ENCODE measurements at regions not wholly inside any gene's neighbourhood (a gene's known extent, or its start where the extent isn't known, plus 50 kb on each side); places are given as distances from the start of the nearest gene placed in this dataset.

DNA sequence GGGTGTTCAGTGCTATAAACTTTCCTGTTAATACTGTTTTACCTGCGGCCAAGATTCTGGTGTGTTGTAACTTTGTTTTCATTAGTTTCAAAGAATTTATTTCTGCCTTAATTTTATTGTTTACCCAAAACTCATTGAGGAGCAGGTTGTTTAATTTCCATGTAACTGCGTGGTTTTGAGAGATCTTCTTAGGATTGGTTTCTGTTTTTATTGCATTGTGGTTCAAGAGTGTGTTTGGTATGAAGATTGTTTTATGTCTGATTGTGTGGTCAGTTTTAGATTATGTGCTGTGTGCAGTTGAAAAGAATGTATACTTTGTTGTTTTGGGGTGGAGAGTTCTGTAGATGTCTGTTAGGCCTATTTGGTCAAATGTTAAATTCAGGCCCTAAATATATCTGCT lies 133.5 kb upstream of the GALNT15 start:
- DNase-seq (ENCODE audit: low spot score in 2 of 2), result no peak
- TF ChIP-seq, protein P1, sequence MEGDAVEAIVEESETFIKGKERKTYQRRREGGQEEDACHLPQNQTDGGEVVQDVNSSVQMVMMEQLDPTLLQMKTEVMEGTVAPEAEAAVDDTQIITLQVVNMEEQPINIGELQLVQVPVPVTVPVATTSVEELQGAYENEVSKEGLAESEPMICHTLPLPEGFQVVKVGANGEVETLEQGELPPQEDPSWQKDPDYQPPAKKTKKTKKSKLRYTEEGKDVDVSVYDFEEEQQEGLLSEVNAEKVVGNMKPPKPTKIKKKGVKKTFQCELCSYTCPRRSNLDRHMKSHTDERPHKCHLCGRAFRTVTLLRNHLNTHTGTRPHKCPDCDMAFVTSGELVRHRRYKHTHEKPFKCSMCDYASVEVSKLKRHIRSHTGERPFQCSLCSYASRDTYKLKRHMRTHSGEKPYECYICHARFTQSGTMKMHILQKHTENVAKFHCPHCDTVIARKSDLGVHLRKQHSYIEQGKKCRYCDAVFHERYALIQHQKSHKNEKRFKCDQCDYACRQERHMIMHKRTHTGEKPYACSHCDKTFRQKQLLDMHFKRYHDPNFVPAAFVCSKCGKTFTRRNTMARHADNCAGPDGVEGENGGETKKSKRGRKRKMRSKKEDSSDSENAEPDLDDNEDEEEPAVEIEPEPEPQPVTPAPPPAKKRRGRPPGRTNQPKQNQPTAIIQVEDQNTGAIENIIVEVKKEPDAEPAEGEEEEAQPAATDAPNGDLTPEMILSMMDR (IDR thresholded peaks at IDR 0.05), result no peak
- no peak for TF ChIP-seq POLR2A (IDR thresholded peaks at IDR 0.05)
- intact Hi-C loops (cut with DNase I; ENCODE audit: low total_unique reads), result no loop called here
- H3K4me3 ChIP-seq (ENCODE audit: low read depth, poor library complexity, severe bottlenecking), result no peak overlapping the region
- 79 to 92% methylated on average over 2 of the region's 2 CpGs for WGBS, 2 donors

DNA sequence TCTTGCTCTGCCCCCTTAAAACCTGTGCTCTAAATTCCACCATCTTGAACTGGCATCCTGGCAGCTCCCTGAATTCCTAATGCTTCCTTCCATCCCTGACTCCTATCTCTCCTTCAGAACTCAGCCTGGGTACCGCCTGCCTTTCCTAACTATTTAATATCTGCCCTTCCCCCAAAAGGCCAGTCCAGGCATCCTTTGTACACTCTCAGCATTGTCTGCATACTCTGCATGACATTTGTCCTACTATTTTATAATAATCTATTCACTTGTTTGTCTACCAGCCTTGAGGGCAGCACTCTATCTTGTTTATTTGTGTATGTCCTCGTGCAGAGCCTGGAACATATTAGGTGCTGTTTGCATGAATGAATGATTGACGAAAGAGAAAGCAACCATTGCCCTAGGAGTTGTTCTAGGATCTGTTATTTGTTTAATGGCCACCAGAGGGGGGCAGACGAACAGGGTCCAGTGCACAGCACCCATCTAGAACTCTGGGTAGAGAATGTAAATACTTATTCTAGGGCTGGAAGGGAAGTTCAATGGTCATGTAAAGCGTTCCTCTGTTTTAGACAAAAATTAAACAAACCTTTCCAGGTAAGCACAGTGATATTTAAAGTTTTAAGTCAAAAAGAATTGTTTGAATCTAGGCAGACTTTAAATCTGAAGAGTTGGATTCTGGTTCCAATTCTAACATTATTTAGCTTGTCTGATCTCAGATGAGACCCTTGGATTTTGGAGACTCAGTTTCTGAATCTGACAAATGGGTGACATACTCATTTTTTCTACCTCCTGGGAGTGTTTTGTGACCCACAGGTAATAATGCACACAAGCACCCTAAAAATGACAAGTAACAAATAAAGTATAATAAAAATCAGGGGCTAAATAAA lies 125.8 kb upstream of the GALNT15 start:
- intact Hi-C loops (cut with DNase I; ENCODE audit: low total_unique reads), result loop anchor here (5.0 kb wide), 1 partner anchor 199 kb away; no protein-coding TSS in a partner anchor
- 5 to 10% methylated on average over 5 of the region's 5 CpGs for WGBS, 2 donors
- no peak overlapping the region for H3K4me3 ChIP-seq (ENCODE audit: low read depth, poor library complexity, severe bottlenecking)
- TF ChIP-seq, protein P1 (IDR thresholded peaks at IDR 0.05), result peak in 1 of 3 donors; percentile 81
- no peak for TF ChIP-seq POLR2A (IDR thresholded peaks at IDR 0.05)
- peak in 1 of 2 donors; percentile 58 for DNase-seq (ENCODE audit: low spot score in 2 of 2)

DNA sequence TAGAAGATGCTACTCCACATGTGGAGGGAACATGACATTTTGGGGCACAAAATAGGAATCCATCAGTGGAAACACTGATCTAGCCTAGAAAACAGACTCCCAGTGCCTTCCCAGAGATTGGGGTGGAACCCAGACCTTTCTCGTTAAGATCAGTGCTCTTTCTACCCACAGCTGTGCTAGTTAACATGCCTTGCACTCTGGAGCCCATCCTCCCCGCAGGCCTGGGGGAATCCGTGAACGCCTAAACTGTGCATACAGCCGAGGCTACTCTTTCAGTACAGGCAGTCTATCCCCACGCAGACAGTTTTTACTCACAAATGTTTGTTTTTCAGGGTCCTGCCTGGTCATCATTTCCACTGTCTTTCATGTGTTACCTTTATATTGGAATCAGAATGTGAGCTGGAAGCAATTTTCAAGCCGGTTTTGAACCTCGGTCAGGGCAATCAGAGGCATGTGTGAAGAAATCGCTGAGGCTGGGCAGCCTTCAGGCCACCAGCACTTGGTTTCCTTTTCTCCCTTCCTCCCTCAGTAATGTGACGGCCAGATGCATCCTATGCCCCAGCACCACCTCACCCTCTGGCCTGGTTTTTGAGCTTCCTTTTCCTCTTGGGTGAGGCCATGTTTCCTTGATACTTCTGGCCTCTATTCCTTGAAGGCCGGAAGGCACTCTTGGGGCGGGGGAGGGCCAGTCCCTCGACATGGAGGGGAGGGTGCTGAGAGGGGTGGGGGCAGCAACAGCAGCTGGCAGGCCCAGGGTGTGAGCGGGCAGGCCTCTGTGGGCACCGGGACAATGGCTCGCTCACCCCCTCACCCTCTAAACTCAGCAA lies 123.6 kb upstream of the GALNT15 start:
- WGBS, 2 donors, result 55 to 57% methylated on average over 16 of the region's 16 CpGs
- TF ChIP-seq POLR2A (IDR thresholded peaks at IDR 0.05), result no peak
- TF ChIP-seq, protein P1 (IDR thresholded peaks at IDR 0.05), result no peak
- H3K4me3 ChIP-seq (ENCODE audit: low read depth, poor library complexity, severe bottlenecking), result no peak overlapping the region
- intact Hi-C loops (cut with DNase I; ENCODE audit: low total_unique reads), result loop anchor here (5.0 kb wide), 1 partner anchor 126 kb away; no protein-coding TSS in a partner anchor
- no peak for DNase-seq (ENCODE audit: low spot score in 2 of 2)

DNA sequence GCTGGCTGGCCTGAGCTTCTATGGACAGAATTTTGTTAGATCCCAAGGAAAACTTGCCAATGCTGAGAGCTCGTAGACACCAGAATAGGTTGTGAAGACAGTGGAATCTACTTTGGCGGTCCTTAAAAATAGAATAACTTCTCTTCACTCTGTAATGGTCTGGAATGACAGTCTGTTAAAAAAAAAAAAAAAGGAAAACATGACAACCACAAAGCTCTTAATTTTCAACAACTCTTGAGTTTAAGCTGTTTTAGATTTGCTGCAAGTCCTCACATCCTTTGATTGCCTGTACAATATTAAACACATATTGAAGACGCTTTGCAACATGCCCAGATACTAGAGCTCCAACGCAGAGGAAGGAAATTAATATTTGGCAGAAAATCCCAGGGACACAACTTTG lies 122.8 kb upstream of the GALNT15 start:
- 55 to 63% methylated on average over 4 of the region's 4 CpGs for WGBS, 2 donors

DNA sequence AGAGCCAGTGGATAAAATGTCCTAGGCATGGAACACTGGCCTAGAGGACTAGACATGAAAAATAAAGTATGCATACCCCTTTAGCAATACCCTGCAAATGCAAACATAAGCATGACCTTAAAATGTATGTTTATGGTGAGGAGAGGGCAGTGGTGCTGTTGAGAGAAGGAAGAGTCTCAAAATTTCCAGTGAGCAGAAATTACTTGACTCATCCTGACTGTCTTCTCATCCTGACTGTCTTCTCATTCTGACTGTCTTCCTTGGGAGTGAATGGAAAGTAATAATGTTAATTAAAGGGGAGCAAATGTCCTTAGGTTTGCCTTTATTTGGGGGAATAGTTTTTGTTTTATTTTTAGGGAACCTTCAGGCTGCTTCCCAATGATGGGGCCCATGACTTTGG lies 121.5 kb upstream of the GALNT15 start:
- TF ChIP-seq, protein P1 (IDR thresholded peaks at IDR 0.05), result no peak
- TF ChIP-seq POLR2A (IDR thresholded peaks at IDR 0.05), result no peak
- intact Hi-C loops (cut with DNase I; ENCODE audit: low total_unique reads), result loop anchor here (5.0 kb wide), 1 partner anchor 124 kb away; no protein-coding TSS in a partner anchor
- no peak overlapping the region for H3K4me3 ChIP-seq (ENCODE audit: low read depth, poor library complexity, severe bottlenecking)

More for the DNA sequence above, 122.8 kb upstream of the GALNT15 start:
- H3K4me3 ChIP-seq (ENCODE audit: low read depth, poor library complexity, severe bottlenecking), result no peak overlapping the region
- no peak for DNase-seq (ENCODE audit: low spot score in 2 of 2)
- intact Hi-C loops (cut with DNase I; ENCODE audit: low total_unique reads), result loop anchor here (5.0 kb wide), 1 partner anchor 126 kb away; no protein-coding TSS in a partner anchor
- TF ChIP-seq, protein P1 (IDR thresholded peaks at IDR 0.05), result no peak
- no peak for TF ChIP-seq POLR2A (IDR thresholded peaks at IDR 0.05)

More for the DNA sequence above, 121.5 kb upstream of the GALNT15 start:
- DNase-seq (ENCODE audit: low spot score in 2 of 2), result no peak

All from lower leg skin (tissue), 4 donors.